22Rv1 (cell line): ENCODE measurements at regions not wholly inside any gene's neighbourhood (a gene's known extent, or its start where the extent isn't known, plus 50 kb on each side); places are given as distances from the start of the nearest gene placed in this dataset.

Experiments
- H3K27ac ChIP-seq: fragments of 450-650 bp; 2 replicates; pipeline ENCODE4 v1.5.1; 2017
- ZFX ChIP-seq: fragments of 450-650 bp; IDR thresholded peaks from 2 replicates; pipeline ENCODE4 v1.6.1; 2017; ENCODE audit warnings: antibody characterized with exemption, borderline replicate concordance
- TF ChIP-seq, protein P1 (sequence below): fragments of 450-650 bp; IDR thresholded peaks from 2 replicates; pipeline ENCODE4 v1.5.1; 2017; ENCODE audit warnings: mild to moderate bottlenecking

DNA sequence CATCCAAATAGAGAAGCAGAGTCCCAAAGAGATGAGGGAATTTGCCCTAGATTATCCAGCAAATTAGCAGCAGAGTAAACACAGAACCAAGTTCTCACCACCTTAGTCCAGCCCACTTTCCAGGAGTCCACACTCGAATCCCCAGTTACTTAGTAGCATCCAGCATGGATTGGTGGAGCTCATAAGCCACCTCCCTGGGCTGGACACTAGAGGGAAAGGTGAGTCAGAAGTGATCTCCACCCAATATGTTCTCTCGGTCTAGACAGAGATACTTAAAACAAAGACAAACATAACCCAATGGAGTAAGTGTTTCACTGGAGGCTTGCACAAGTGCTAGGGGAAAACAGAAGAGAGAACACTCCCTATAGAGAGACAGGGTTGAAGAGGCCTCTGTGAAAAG, 105.1 kb upstream of the CPEB2 start:
- H3K27ac ChIP-seq: no peak overlapping the region
- TF ChIP-seq, protein P1, sequence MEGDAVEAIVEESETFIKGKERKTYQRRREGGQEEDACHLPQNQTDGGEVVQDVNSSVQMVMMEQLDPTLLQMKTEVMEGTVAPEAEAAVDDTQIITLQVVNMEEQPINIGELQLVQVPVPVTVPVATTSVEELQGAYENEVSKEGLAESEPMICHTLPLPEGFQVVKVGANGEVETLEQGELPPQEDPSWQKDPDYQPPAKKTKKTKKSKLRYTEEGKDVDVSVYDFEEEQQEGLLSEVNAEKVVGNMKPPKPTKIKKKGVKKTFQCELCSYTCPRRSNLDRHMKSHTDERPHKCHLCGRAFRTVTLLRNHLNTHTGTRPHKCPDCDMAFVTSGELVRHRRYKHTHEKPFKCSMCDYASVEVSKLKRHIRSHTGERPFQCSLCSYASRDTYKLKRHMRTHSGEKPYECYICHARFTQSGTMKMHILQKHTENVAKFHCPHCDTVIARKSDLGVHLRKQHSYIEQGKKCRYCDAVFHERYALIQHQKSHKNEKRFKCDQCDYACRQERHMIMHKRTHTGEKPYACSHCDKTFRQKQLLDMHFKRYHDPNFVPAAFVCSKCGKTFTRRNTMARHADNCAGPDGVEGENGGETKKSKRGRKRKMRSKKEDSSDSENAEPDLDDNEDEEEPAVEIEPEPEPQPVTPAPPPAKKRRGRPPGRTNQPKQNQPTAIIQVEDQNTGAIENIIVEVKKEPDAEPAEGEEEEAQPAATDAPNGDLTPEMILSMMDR: no peak
- no peak for TF ChIP-seq ZFX

DNA sequence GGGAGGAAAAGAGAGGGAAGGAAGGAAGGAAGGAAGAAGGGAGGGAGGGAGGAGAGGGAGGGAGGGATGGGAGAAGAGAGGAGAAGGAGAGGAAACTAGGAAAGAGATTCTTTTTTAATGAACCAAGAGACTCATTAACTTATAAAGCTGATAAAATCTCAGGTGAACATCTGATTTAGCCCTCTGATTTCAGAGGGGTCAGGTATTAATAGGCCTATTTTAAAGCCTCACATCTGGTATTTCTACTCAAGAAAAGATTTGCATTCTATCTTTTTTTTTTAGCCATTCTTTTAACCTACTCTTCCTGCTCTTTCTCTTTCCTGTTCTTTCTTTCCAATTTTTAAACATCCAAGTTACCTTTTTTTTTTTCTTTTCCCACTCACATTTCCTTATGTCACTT, 103.3 kb upstream of the CPEB2 start:
- TF ChIP-seq, protein P1: no peak
- TF ChIP-seq ZFX: no peak

DNA sequence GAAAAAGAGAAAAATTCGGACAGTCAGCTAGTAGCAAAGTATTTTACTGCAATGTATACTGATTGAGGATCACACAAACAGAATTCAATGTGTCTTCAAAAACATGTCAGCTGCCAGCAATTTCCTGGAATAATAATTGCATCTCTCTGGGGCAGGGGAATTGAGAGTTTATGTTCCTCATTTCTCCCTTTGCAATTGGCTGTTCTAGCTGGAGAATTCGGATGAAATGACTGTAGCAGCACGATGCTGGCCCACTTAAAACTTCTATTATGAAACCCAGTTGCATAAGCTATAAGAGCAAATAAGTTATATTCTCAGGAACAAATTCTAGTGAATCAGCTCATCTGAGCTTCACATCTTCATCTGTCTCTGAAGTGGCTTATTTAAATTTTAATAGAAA, 99.9 kb upstream of the CPEB2 start:
- no peak for TF ChIP-seq ZFX
- TF ChIP-seq, protein P1: no peak
- no peak overlapping the region for H3K27ac ChIP-seq

More for the DNA sequence above, 103.3 kb upstream of the CPEB2 start:
- H3K27ac ChIP-seq: no peak overlapping the region

DNA sequence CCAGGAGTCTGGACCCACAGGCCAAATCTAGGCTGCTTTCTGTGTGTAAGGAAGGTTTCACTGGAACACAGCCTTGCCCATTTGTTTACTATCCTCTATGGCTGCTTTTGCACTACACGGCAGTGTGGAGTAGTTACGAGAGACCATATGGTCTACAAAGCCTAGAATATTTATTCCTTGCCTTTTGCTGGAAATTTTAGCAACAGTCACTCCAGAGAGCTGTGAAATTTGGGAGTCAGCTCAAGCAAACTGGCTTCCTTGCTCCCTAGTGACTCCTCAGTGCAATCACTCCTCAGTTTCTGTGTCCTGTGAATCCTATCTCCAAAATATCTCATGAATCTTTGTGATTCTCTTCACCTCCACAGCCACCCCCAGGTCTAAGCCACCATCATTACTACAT, 99.0 kb upstream of the CPEB2 start:
- TF ChIP-seq ZFX: no peak
- TF ChIP-seq, protein P1: no peak
- no peak overlapping the region for H3K27ac ChIP-seq

DNA sequence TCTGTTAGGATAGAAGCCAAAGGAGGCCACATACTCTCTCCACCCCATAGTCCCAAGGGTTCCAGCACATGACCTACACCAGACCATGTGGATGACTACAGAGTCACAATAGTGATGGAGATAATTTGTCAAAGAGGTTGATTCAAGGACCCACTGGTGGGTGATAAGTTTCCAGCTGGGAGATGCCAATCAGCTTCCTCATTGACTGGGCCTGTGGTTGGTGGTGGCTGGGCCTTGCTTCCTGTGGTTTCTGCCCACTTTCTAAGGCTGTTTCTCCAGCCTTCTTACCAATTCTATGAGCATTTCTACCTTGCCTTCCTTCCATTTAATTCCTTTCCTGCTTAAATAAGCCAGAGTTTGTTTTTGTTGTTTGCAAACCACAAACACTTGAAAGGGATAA, 95.5 kb upstream of the CPEB2 start:
- no peak overlapping the region for H3K27ac ChIP-seq
- TF ChIP-seq ZFX: no peak
- TF ChIP-seq, protein P1: no peak

DNA sequence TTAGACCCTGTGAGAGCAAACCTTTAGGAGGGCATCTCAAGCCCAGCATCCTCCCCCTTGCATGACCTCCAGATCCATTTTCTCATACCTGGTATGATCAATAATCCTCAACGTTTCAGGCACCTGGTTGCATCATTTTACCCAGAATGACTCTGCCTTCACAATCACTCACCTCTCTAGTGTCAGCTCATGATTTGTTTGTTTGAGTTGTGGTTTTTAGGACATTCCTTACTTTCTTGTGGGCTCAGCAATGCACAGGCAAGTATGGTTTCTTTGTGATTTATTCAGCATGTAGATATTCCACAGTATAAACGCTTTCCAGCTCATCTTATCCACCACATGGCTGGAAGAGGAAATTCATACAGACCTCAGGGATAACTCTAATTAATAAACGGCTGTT, 93.6 kb upstream of the CPEB2 start:
- H3K27ac ChIP-seq: no peak overlapping the region
- no peak for TF ChIP-seq ZFX
- TF ChIP-seq, protein P1: no peak

DNA sequence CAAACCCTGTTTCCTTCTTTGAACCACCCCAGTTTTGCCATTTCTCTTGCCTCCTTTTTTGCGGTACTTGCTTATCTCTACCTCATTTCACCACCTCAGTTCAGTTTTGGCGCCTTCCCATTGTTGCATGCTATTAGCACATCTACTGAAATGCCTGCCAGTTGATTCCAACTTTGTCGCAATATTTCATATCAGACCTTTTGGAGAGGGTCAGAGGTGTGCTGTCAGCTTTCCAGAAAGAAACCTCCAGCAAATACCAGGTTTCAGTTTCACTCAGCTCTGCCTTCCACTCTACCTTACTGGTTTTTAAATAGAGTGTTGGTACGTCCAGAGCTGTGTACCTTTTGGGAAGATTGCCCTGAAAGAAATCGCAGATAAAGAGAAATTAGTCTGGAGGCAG, 91.9 kb upstream of the CPEB2 start:
- TF ChIP-seq ZFX: no peak
- TF ChIP-seq, protein P1: no peak
- no peak overlapping the region for H3K27ac ChIP-seq
